Kidney epithelial cell (primary cell): ENCODE measurements at regions not wholly inside any gene's neighbourhood (a gene's known extent, or its start where the extent isn't known, plus 50 kb on each side); places are given as distances from the start of the nearest gene placed in this dataset.
"Not testable (repeated sequence)": the region's sequence is repeated elsewhere in the genome, so short reads cannot be mapped to it uniquely, and the experiment has no call there.

Source experiments
- DNase-seq: peaks from one replicate; pipeline ENCODE4 v3.0.0-alpha.2; 2010; ENCODE audit warnings: low read depth
- H3K27me3 ChIP-seq: 2 replicates; pipeline ENCODE4 v1.6.0; 2011; ENCODE audit warnings: low read length; ENCODE audit not compliant: control insufficient read depth, insufficient read depth
- H3K36me3 ChIP-seq: 2 replicates; pipeline ENCODE4 v1.5.1; 2011; ENCODE audit warnings: low read length; ENCODE audit not compliant: control insufficient read depth, insufficient read depth
- H3K4me3 ChIP-seq: 2 replicates; pipeline ENCODE4 v1.5.1; 2011; ENCODE audit warnings: low read depth, mild to moderate bottlenecking, control low read depth, low read length
- CTCF ChIP-seq: IDR thresholded peaks from 2 replicates; pipeline ENCODE4 v1.5.1; 2011; ENCODE audit warnings: mild to moderate bottlenecking, moderate library complexity, low read length, control low read depth, inconsistent platforms; ENCODE audit not compliant: insufficient read depth, poor library complexity, severe bottlenecking

- no peak for TF ChIP-seq CTCF
- Histone ChIP-seq H3K36me3 (no peaks in the 10 kb centered on the region), H3K27me3 (no peaks in the 10 kb centered on the region), H3K4me3 (no peak overlapping the region)
- DNase-seq, result no peak
Observed at GRCh38 chr16:35795361-35796029, 2336.1 kb downstream of the TP53TG3F start.

GRCh38 chr16:35797811-35798210 lies 2338.4 kb downstream of the TP53TG3F start:
- no peaks in the 10 kb centered on the region for H3K36me3 ChIP-seq
- no peaks in the 10 kb centered on the region for H3K27me3 ChIP-seq
- DNase-seq, result no peak
- H3K4me3 ChIP-seq, result no peak overlapping the region
- TF ChIP-seq CTCF, result no peak

GRCh38 chr16:35798885-35799426 lies 2339.5 kb downstream of the TP53TG3F start:
- H3K27me3 ChIP-seq, result no peaks in the 10 kb centered on the region
- no peak for DNase-seq
- no peak for TF ChIP-seq CTCF
- H3K36me3 ChIP-seq, result no peaks in the 10 kb centered on the region
- H3K4me3 ChIP-seq, result no peak overlapping the region

GRCh38 chr16:35804465-35804864 lies 2345.1 kb downstream of the TP53TG3F start:
- H3K4me3 ChIP-seq, H3K27me3 ChIP-seq, H3K36me3 ChIP-seq, DNase-seq: not testable (repeated sequence)

GRCh38 chr16:35823342-35823741 lies 2363.9 kb downstream of the TP53TG3F start:
- no peak for TF ChIP-seq CTCF
- Histone ChIP-seq H3K4me3 (no peak overlapping the region), H3K36me3 (no peaks in the 10 kb centered on the region), H3K27me3 (no peaks in the 10 kb centered on the region)
- no peak for DNase-seq

- H3K27me3 ChIP-seq, result no peaks in the 10 kb centered on the region
- DNase-seq, result no peak
- TF ChIP-seq CTCF, result no peak
- H3K4me3 ChIP-seq, result no peak overlapping the region
- no peaks in the 10 kb centered on the region for H3K36me3 ChIP-seq
Observed at GRCh38 chr16:35841632-35842031, 2382.2 kb downstream of the TP53TG3F start.
